GM23338 (cell line): ENCODE measurements at regions not wholly inside any gene's neighbourhood (a gene's known extent, or its start where the extent isn't known, plus 50 kb on each side); places are given as distances from the start of the nearest gene placed in this dataset.

Experiments used
- POLR2AphosphoS5 ChIP-seq: IDR thresholded peaks from 2 replicates; pipeline ENCODE4 v1.6.1; 2016; ENCODE audit warnings: antibody characterized with exemption, low read depth
- ZNF331 ChIP-seq: fragments of 250-450 bp; sonication (Bioruptor Pico); IDR thresholded peaks from 2 replicates; pipeline ENCODE4 v1.5.0; 2020; ENCODE audit warnings: low read depth, mild to moderate bottlenecking, moderate library complexity
- TF ChIP-seq, protein P1 (sequence below), 2 experiments: fragments of 200-600 bp in 1 of 2; sonication (generic) in 1 of 2; conservative IDR thresholded peaks; 2 replicates each; pipeline versions ENCODE4 v1.5.1 to v1.6.1; 2016 to 2017; ENCODE audit warnings: antibody characterized with exemption in 2 of 2, low read depth in 2 of 2, mild to moderate bottlenecking in 2 of 2, moderate library complexity in 1 of 2

DNA sequence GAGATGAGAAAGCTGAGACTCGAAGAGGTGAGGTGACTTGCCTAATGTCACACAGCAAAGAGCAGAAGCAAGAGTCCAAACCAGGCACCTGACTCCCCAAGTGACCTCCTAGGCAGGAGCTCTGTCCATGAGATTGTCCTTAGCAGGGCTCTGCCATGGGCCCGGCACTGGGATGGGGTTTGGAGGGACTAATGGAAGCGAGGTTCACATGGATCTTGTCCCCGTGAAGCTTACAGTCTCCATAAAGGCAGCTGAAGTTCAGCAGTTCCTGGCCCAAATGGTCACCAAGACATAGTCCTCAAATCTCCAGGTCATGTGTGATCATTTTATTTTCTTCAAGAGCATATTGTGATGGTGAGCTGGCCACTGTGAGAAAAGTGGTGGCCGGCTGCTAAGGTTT, 57.0 kb upstream of the AFF3 start:
- TF ChIP-seq, protein P1, sequence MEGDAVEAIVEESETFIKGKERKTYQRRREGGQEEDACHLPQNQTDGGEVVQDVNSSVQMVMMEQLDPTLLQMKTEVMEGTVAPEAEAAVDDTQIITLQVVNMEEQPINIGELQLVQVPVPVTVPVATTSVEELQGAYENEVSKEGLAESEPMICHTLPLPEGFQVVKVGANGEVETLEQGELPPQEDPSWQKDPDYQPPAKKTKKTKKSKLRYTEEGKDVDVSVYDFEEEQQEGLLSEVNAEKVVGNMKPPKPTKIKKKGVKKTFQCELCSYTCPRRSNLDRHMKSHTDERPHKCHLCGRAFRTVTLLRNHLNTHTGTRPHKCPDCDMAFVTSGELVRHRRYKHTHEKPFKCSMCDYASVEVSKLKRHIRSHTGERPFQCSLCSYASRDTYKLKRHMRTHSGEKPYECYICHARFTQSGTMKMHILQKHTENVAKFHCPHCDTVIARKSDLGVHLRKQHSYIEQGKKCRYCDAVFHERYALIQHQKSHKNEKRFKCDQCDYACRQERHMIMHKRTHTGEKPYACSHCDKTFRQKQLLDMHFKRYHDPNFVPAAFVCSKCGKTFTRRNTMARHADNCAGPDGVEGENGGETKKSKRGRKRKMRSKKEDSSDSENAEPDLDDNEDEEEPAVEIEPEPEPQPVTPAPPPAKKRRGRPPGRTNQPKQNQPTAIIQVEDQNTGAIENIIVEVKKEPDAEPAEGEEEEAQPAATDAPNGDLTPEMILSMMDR (conservative IDR thresholded peaks at IDR 0.05; ENCODE audit: low read depth in 2 of 2), result no peak
- TF ChIP-seq ZNF331 (no peak), POLR2AphosphoS5 (no peak)
